ENCODE measurements at regions not wholly inside any gene's neighbourhood (a gene's known extent, or its start where the extent isn't known, plus 50 kb on each side); places are given as distances from the start of the nearest gene placed in this dataset.

DNA sequence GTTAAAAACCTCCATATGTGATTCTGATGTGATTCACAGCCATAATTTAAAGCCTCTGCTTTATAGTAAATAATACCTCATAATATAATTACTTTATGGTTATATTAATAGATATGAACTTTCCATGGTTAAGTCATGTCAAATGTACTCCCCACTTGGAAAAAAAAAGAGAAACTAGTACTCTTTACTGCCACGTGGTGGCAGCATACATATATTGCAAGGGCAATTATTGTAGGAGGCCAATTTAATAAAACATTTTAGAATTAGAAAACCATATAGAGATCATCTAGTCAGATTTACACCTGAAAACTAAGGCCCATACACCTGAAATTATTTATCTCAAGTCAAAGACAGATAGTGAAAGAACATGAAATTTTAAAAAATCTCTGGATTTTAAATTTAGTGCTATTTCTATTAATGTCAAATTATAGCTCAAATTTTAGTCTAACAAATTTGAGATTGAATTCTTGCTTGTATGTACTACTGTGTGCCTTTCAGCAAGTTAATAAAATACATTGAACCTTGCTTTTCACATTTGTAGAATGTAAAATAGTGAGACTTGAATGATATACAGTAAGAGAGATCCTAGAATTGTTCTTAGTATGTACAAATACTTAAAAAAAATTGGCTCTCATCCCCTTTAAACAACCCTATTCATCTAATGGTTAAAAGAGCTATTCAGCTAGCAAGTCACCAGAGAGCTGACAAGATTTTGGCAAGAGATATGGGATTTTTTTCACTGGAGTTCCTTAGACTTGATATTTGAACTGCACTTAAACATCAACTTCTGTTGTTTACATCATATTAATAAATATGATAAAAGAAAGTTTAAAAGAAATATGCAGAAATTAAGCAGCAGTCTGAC is 603.8 kb downstream of the TLE4 start:
- H3K4me2 ChIP-seq (ENCODE audit: insufficient read depth, low read length), result no peak overlapping the region
- H3K4me1 ChIP-seq (ENCODE audit: control insufficient read depth, extremely low read depth, insufficient read depth, low read length), result no peaks in the 10 kb centered on the region
- TF ChIP-seq, protein P1, sequence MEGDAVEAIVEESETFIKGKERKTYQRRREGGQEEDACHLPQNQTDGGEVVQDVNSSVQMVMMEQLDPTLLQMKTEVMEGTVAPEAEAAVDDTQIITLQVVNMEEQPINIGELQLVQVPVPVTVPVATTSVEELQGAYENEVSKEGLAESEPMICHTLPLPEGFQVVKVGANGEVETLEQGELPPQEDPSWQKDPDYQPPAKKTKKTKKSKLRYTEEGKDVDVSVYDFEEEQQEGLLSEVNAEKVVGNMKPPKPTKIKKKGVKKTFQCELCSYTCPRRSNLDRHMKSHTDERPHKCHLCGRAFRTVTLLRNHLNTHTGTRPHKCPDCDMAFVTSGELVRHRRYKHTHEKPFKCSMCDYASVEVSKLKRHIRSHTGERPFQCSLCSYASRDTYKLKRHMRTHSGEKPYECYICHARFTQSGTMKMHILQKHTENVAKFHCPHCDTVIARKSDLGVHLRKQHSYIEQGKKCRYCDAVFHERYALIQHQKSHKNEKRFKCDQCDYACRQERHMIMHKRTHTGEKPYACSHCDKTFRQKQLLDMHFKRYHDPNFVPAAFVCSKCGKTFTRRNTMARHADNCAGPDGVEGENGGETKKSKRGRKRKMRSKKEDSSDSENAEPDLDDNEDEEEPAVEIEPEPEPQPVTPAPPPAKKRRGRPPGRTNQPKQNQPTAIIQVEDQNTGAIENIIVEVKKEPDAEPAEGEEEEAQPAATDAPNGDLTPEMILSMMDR (IDR thresholded peaks at IDR 0.05; ENCODE audit: extremely low read depth in 1 of 2, insufficient read depth in 1 of 2, low read depth in 1 of 2, low read length in 2 of 2), result peak; percentile 33 to 40
- no peak for TF ChIP-seq POLR2AphosphoS5 (IDR thresholded peaks at IDR 0.05; ENCODE audit: insufficient read depth, low read depth, low read length)
- H3K4me3 ChIP-seq (replicated peaks in 1 of 3; ENCODE audit: insufficient read depth in 1 of 3, low read depth in 1 of 3, low read length in 3 of 3), result no peak overlapping the region
- intact Hi-C loops (cut with micrococcal nuclease), result loop anchor here (1.0 to 5.0 kb wide), 4 partner anchors 418 to 1512 kb away; no protein-coding TSS in a partner anchor
- no peaks in the 10 kb centered on the region for H3K27me3 ChIP-seq (ENCODE audit: control insufficient read depth in 2 of 2, insufficient read depth in 2 of 2, low read length in 2 of 2)
- DNase-seq (ENCODE audit: low read depth, low spot score) (peak; percentile 45), FAIRE-seq (no peak)
- H3K36me3 ChIP-seq (ENCODE audit: control insufficient read depth in 2 of 2, extremely low read depth in 1 of 2, insufficient read depth in 2 of 2, low read length in 2 of 2), result no peaks in the 10 kb centered on the region
- no peak overlapping the region for H3K9ac ChIP-seq (replicated peaks; ENCODE audit: extremely low read depth, insufficient read depth, low read length)
- H3K9me1 ChIP-seq (replicated peaks; ENCODE audit: control insufficient read depth, extremely low read depth, insufficient read depth, low read length), result no peaks in the 10 kb centered on the region
- H3K79me2 ChIP-seq (ENCODE audit: control insufficient read depth, insufficient read depth, low read length), result no peaks in the 10 kb centered on the region
- dilution Hi-C loops (cut with MboI; ENCODE audit: extremely low pct_ligation_motif_present, low sequenced_read_pairs), result no loop called here
- H3K27ac ChIP-seq (ENCODE audit: insufficient read depth, low read depth, low read length), result no peak overlapping the region
- no peak overlapping the region for H2AFZ ChIP-seq (ENCODE audit: low read depth, low read length)
- H3K9me3 ChIP-seq (replicated peaks; ENCODE audit: control insufficient read depth, insufficient read depth, low read length), result no peaks in the 10 kb centered on the region
- no TSS peak for BruUV-seq (replicated peaks)
- ChIA-PET CTCF (interaction anchor here (0.6 to 1.9 kb wide), 14 partner anchors 12 to 1736 kb away, joined by 3 to 14 read pairs (median 5); no protein-coding TSS in a partner anchor), POLR2A (no interaction called here)
- H4K20me1 ChIP-seq (replicated peaks; ENCODE audit: control insufficient read depth, extremely low read depth, insufficient read depth, low read length), result no peaks in the 10 kb centered on the region

DNA sequence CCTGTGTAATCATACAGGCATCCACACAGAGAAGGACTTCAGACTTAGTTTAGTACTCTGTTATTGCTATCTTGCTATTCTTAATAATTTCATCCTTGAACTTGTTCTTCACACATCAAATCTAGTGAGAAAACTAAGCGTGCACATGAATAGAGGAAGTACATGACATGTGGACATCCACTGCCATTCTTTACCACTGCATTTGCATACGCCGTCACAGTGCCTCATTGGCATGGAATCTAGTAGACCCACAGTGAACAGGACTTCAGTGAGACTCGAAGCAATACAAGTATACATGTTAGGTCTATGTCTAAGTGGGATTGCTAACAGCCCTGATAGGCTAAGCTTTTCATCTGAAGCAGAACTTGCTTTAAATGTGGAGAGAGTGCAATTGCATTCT is 592.1 kb downstream of the TLE4 start:
- Histone ChIP-seq H4K20me1 (replicated peaks; ENCODE audit: control insufficient read depth, extremely low read depth, insufficient read depth, low read length) (no peaks in the 10 kb centered on the region), H3K9me1 (replicated peaks; ENCODE audit: control insufficient read depth, extremely low read depth, insufficient read depth, low read length) (no peaks in the 10 kb centered on the region), H3K4me3 (replicated peaks in 1 of 3; ENCODE audit: insufficient read depth in 1 of 3, low read depth in 1 of 3, low read length in 3 of 3) (no peak overlapping the region), H3K4me1 (ENCODE audit: control insufficient read depth, extremely low read depth, insufficient read depth, low read length) (no peaks in the 10 kb centered on the region), H3K4me2 (ENCODE audit: insufficient read depth, low read length) (no peak overlapping the region), H3K36me3 (ENCODE audit: control insufficient read depth in 2 of 2, extremely low read depth in 1 of 2, insufficient read depth in 2 of 2, low read length in 2 of 2) (no peaks in the 10 kb centered on the region), H2AFZ (ENCODE audit: low read depth, low read length) (no peak overlapping the region), H3K79me2 (ENCODE audit: control insufficient read depth, insufficient read depth, low read length) (no peaks in the 10 kb centered on the region), H3K9me3 (replicated peaks; ENCODE audit: control insufficient read depth, insufficient read depth, low read length) (no peaks in the 10 kb centered on the region), H3K27me3 (ENCODE audit: control insufficient read depth in 2 of 2, insufficient read depth in 2 of 2, low read length in 2 of 2) (no peaks in the 10 kb centered on the region), H3K27ac (ENCODE audit: insufficient read depth, low read depth, low read length) (no peak overlapping the region), H3K9ac (replicated peaks; ENCODE audit: extremely low read depth, insufficient read depth, low read length) (no peak overlapping the region)
- DNase-seq (ENCODE audit: low read depth, low spot score), result no peak
- BruUV-seq (replicated peaks), result no TSS peak
- dilution Hi-C loops (cut with MboI; ENCODE audit: extremely low pct_ligation_motif_present, low sequenced_read_pairs), result no loop called here
- intact Hi-C loops (cut with micrococcal nuclease), result no loop called here
- ChIA-PET POLR2A (no interaction called here), CTCF (no interaction called here)
- no peak for FAIRE-seq
- TF ChIP-seq EZH2 (IDR thresholded peaks at IDR 0.05; ENCODE audit: borderline replicate concordance, low read depth, low read length, severe bottlenecking) (no peak), MYC (IDR thresholded peaks at IDR 0.05; ENCODE audit: low read depth, low read length) (no peak), POLR2A (IDR thresholded peaks at IDR 0.05; ENCODE audit: low read depth, low read length) (no peak), JUN (IDR thresholded peaks at IDR 0.05; ENCODE audit: borderline replicate concordance, insufficient read depth, insufficient read length, low read depth) (no peak), POLR2AphosphoS5 (IDR thresholded peaks at IDR 0.05; ENCODE audit: insufficient read depth, low read depth, low read length) (no peak), GATA2 (IDR thresholded peaks at IDR 0.05; ENCODE audit: insufficient read depth, insufficient read length, low read depth, low read length) (no peak), FOS (IDR thresholded peaks at IDR 0.05; ENCODE audit: borderline replicate concordance, insufficient read depth, low read length) (no peak)
- TF ChIP-seq, protein P2, sequence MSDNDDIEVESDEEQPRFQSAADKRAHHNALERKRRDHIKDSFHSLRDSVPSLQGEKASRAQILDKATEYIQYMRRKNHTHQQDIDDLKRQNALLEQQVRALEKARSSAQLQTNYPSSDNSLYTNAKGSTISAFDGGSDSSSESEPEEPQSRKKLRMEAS (IDR thresholded peaks at IDR 0.05; ENCODE audit: insufficient read depth, insufficient read length), result no peak
- TF ChIP-seq, protein P1 (IDR thresholded peaks at IDR 0.05; ENCODE audit: extremely low read depth in 1 of 2, insufficient read depth in 1 of 2, low read depth in 1 of 2, low read length in 2 of 2), result no peak
